ENCODE measurements at regions not wholly inside any gene's neighbourhood (a gene's known extent, or its start where the extent isn't known, plus 50 kb on each side); places are given as distances from the start of the nearest gene placed in this dataset.
"Not testable (repeated sequence)": the region's sequence is repeated elsewhere in the genome, so short reads cannot be mapped to it uniquely, and the experiment has no call there.

DNA sequence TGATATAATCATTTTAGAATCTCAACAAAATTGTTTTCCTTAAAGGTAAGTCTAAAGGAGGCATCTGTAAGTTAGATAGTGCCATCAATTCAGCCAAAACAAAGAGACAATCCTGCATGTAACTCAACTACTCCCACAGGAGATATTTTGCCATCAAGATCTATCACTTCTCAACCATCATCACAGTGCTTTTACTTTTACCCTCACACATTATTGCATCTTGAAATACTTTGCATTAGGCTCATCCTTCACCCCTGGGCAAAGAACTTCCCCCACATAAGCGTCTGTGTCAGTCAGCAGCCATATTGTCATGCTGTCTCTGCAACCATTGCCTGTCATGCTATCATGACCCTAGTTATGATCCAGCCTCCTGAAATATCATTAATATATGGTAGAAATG is 54.9 kb upstream of the NLGN1 start:
- intact Hi-C loops (cut with micrococcal nuclease) = loop anchor here (10.0 kb wide), 1 partner anchor 1872 kb away; no protein-coding TSS in a partner anchor
- Mint-ChIP-seq H3K27me3 (no peaks in the 10 kb centered on the region), H3K27ac (no peak overlapping the region), H3K4me3 (no peak overlapping the region), H3K4me1 (ENCODE audit: low read depth) (no peaks in the 10 kb centered on the region), H3K9me3 (no peaks in the 10 kb centered on the region), H3K36me3 (ENCODE audit: low read depth) (no peaks in the 10 kb centered on the region)

GRCh38 chr3:173340626-173341025 is 56.9 kb upstream of the NLGN1 start:
- Mint-ChIP-seq H3K27ac (no peak overlapping the region), H3K36me3 (ENCODE audit: low read depth) (no peaks in the 10 kb centered on the region), H3K4me3 (no peak overlapping the region), H3K27me3 (no peaks in the 10 kb centered on the region), H3K4me1 (ENCODE audit: low read depth) (no peaks in the 10 kb centered on the region), H3K9me3 (no peaks in the 10 kb centered on the region)
- intact Hi-C loops (cut with micrococcal nuclease) = loop anchor here (10.0 kb wide), 1 partner anchor 1874 kb away; no protein-coding TSS in a partner anchor

DNA sequence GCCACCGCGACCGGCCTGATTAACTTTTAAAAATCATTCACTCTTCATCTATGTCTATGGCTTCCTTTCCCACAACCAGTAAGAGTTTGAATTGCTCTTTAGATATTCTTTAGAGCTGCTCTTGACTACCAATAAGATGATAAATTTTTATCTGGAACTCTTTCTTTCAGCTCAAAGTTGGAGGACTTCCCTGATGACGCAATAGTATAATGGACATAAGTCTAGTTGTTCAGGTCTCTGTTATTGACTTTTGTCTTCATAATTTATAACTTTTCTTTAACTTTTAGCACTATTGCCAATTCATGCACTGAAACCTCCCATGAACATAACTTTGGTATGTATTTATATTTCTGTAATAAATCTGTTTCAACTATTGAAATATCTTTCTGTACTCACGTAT is 61.3 kb upstream of the NLGN1 start:
- no peak overlapping the region for H3K4me3 Mint-ChIP-seq
- no peaks in the 10 kb centered on the region for H3K4me1 Mint-ChIP-seq (ENCODE audit: low read depth)
- H3K27me3 Mint-ChIP-seq = no peaks in the 10 kb centered on the region
- H3K9me3 Mint-ChIP-seq = peaks cover 13% of the 10 kb centered on the region
- intact Hi-C loops (cut with micrococcal nuclease) = no loop called here
- no peak overlapping the region for H3K27ac Mint-ChIP-seq
- no peaks in the 10 kb centered on the region for H3K36me3 Mint-ChIP-seq (ENCODE audit: low read depth)

- Mint-ChIP-seq H3K4me3 (no peak overlapping the region), H3K27ac (no peak overlapping the region), H3K27me3 (no peaks in the 10 kb centered on the region), H3K9me3 (no peaks in the 10 kb centered on the region), H3K4me1 (ENCODE audit: low read depth) (no peaks in the 10 kb centered on the region), H3K36me3 (ENCODE audit: low read depth) (no peaks in the 10 kb centered on the region)
- intact Hi-C loops (cut with micrococcal nuclease) = no loop called here
Measured at GRCh38 chr3:173306110-173306509, 91.4 kb upstream of the NLGN1 start.

DNA sequence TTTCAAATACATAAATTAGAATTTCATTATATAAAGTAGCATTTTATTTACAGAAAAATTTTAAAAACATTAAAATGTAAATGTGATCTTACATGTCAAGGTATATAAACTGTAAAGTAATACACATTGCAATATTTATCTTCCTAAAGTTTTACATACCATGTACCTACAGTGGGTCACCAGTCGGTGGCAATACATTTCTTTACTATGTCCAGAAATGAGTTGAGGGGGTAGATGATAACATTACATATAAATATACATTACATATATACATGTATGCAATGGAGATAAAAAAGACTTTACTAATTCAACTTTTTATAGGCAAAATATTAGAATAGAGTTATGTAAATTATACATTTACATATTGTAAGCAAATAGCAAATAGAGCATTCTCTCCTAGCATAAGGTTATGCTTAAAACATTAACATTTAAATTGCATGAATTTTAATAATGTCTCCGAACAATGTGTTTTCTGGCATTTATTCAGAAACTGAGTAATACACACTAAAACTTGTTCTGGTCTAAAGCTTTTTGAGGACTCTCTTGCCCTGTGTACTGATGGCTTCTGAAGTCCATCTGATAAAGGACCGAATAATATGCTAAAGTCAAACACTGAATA is 93.3 kb upstream of the NLGN1 start:
- no peaks in the 10 kb centered on the region for H3K4me1 Mint-ChIP-seq (ENCODE audit: low read depth)
- intact Hi-C loops (cut with micrococcal nuclease) = no loop called here
- no peaks in the 10 kb centered on the region for H3K36me3 Mint-ChIP-seq (ENCODE audit: low read depth)
- no peak overlapping the region for H3K4me3 Mint-ChIP-seq
- no peaks in the 10 kb centered on the region for H3K27me3 Mint-ChIP-seq
- H3K9me3 Mint-ChIP-seq = peaks cover 8% of the 10 kb centered on the region
- H3K27ac Mint-ChIP-seq = no peak overlapping the region

DNA sequence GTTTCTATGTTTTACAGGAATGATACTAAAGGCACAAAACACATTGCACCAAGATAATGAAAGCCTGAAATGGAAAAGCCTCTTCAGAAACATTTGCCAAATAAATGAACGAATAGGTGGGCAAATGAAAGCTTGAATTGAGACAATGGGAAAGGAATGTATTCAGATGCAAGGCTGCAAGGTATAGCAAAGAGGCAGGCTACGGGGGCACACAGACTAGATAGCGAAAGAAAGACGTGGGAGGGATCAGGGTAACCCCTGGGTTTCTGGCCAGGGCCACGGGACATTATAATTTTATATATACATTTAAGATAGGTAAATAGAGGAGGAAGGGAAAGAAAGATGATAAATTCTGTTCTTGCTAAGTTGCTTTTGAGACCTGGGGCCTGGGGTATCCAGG is 95.9 kb upstream of the NLGN1 start:
- no peak overlapping the region for H3K27ac Mint-ChIP-seq
- intact Hi-C loops (cut with micrococcal nuclease) = no loop called here

GRCh38 chr3:173289072-173289471 is 108.5 kb upstream of the NLGN1 start:
- intact Hi-C loops (cut with micrococcal nuclease) = no loop called here
- H3K4me3 Mint-ChIP-seq = no peak overlapping the region
- H3K27ac Mint-ChIP-seq = no peak overlapping the region

More for the DNA sequence above, 95.9 kb upstream of the NLGN1 start:
- Mint-ChIP-seq H3K9me3 (peaks cover 35% of the 10 kb centered on the region), H3K27me3 (no peaks in the 10 kb centered on the region), H3K36me3 (ENCODE audit: low read depth) (no peaks in the 10 kb centered on the region), H3K4me1 (ENCODE audit: low read depth) (no peaks in the 10 kb centered on the region), H3K4me3 (no peak overlapping the region)

GRCh38 chr3:173287361-173287760 is 110.2 kb upstream of the NLGN1 start:
- Mint-ChIP-seq H3K27ac (no peak overlapping the region), H3K9me3 (peaks cover 21% of the 10 kb centered on the region), H3K4me1 (ENCODE audit: low read depth) (no peaks in the 10 kb centered on the region), H3K4me3 (no peak overlapping the region), H3K27me3 (no peaks in the 10 kb centered on the region), H3K36me3 (ENCODE audit: low read depth) (no peaks in the 10 kb centered on the region)
- intact Hi-C loops (cut with micrococcal nuclease) = no loop called here

More at GRCh38 chr3:173289072-173289471, 108.5 kb upstream of the NLGN1 start:
- H3K4me1 Mint-ChIP-seq (ENCODE audit: low read depth) = no peaks in the 10 kb centered on the region
- H3K27me3 Mint-ChIP-seq = no peaks in the 10 kb centered on the region
- no peaks in the 10 kb centered on the region for H3K36me3 Mint-ChIP-seq (ENCODE audit: low read depth)
- H3K9me3 Mint-ChIP-seq = peaks cover 18% of the 10 kb centered on the region

- intact Hi-C loops (cut with micrococcal nuclease); H3K27ac Mint-ChIP-seq; H3K4me1 Mint-ChIP-seq (ENCODE audit: low read depth); H3K27me3 Mint-ChIP-seq; H3K4me3 Mint-ChIP-seq; H3K36me3 Mint-ChIP-seq (ENCODE audit: low read depth): not testable (repeated sequence)
- peaks cover 21% of the 10 kb centered on the region for H3K9me3 Mint-ChIP-seq
Measured at GRCh38 chr3:173286507-173286906, 111.0 kb upstream of the NLGN1 start.

DNA sequence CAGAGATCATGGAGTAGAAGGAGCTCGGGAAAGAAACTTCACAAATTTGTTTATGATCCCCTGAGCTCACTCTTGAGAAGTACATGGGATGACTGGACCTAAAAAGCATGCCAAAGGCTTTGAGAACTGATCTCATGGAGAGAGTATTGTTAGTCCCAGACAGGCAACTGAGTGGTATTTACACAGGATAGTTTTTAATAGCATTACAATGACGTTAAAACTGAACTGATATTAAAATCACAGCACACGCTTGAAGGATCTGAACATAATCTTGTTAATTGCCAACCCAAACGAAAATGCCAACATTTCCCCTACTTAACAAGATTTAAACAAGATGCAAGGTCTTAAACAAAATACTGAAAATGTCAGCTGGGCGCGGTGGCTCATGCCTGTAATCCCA is 113.2 kb upstream of the NLGN1 start:
- Mint-ChIP-seq H3K27ac (no peak overlapping the region), H3K4me3 (no peak overlapping the region), H3K4me1 (ENCODE audit: low read depth) (no peaks in the 10 kb centered on the region), H3K27me3 (no peaks in the 10 kb centered on the region), H3K9me3 (peaks cover 21% of the 10 kb centered on the region), H3K36me3 (ENCODE audit: low read depth) (no peaks in the 10 kb centered on the region)
- intact Hi-C loops (cut with micrococcal nuclease) = no loop called here

DNA sequence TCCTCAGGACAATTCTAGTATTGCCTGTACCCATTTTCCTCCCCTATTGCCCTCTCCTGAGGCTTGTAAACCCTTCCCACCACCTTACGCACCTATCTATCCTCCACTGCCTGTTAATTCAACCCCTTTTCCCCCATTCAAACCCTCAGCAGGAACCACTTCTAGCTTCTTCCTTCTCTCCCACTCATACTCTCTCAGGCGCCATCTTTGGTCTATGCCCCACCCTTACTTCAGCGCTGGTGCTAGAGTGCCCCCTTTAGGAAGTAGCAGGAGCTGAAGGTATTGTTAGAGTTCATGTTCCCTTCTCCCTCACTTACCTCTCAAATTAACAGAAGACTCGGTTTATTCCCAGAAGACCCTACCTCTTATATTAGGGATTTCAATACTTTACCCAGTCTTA is 121.8 kb upstream of the NLGN1 start:
- Mint-ChIP-seq H3K9me3 (peaks cover 8% of the 10 kb centered on the region), H3K4me1 (ENCODE audit: low read depth) (no peaks in the 10 kb centered on the region), H3K36me3 (ENCODE audit: low read depth) (no peaks in the 10 kb centered on the region), H3K4me3 (no peak overlapping the region), H3K27me3 (no peaks in the 10 kb centered on the region), H3K27ac (no peak overlapping the region)
- intact Hi-C loops (cut with micrococcal nuclease) = no loop called here

GRCh38 chr3:173273838-173274237 is 123.7 kb upstream of the NLGN1 start:
- intact Hi-C loops (cut with micrococcal nuclease) = no loop called here
- Mint-ChIP-seq H3K27me3 (no peaks in the 10 kb centered on the region), H3K27ac (no peak overlapping the region), H3K36me3 (ENCODE audit: low read depth) (no peaks in the 10 kb centered on the region), H3K4me3 (no peak overlapping the region), H3K4me1 (ENCODE audit: low read depth) (no peaks in the 10 kb centered on the region), H3K9me3 (peaks cover 8% of the 10 kb centered on the region)

DNA sequence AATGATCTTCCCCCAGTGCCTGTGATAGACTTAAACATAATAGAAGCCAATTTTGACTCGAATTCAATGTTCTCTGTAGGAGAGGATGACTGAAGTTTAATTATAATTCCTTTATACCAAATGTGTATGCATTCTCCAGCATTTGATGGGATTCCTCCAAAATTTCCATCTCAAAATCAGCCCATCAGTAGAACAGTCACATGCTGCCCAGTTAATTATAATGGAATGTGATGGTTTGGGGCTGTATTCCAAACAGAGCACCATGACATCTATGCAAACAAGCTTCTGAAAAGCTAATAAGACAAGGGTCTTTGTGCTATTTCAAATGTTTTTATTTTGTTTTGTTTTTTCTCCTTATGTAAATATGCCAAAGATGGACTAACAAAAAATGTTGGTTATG is 127.7 kb upstream of the SPATA16 start:
- no peaks in the 10 kb centered on the region for H3K4me1 Mint-ChIP-seq (ENCODE audit: low read depth)
- intact Hi-C loops (cut with micrococcal nuclease) = no loop called here
- no peaks in the 10 kb centered on the region for H3K27me3 Mint-ChIP-seq
- H3K27ac Mint-ChIP-seq = no peak overlapping the region
- peaks cover 6% of the 10 kb centered on the region for H3K9me3 Mint-ChIP-seq
- no peaks in the 10 kb centered on the region for H3K36me3 Mint-ChIP-seq (ENCODE audit: low read depth)
- H3K4me3 Mint-ChIP-seq = no peak overlapping the region

GRCh38 chr3:173267716-173268115 is 126.7 kb upstream of the SPATA16 start:
- Mint-ChIP-seq H3K27me3 (no peaks in the 10 kb centered on the region), H3K27ac (no peak overlapping the region), H3K36me3 (ENCODE audit: low read depth) (no peaks in the 10 kb centered on the region), H3K9me3 (no peaks in the 10 kb centered on the region), H3K4me1 (ENCODE audit: low read depth) (no peaks in the 10 kb centered on the region), H3K4me3 (no peak overlapping the region)
- intact Hi-C loops (cut with micrococcal nuclease) = no loop called here

DNA sequence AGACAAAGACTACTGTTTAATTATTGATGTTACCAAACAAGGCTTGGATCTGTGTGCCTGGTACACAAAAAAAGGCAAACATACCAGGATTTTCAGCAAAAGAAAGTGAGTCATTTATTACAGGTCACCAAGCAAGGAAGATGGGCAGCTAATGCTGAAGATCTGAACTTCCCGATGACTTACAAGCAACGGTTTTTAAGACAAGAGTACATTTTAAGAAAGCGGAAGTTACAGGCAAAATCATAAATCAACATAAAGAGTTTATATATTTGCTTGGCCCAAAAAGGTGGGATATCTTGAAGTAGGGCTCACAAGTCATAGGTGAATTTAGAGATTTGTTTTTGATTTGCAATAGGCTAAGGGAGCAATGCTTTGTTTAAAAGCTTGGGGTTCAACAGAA is 125.4 kb upstream of the SPATA16 start:
- no peak overlapping the region for H3K4me3 Mint-ChIP-seq
- intact Hi-C loops (cut with micrococcal nuclease) = no loop called here
- H3K27ac Mint-ChIP-seq = no peak overlapping the region
- no peaks in the 10 kb centered on the region for H3K4me1 Mint-ChIP-seq (ENCODE audit: low read depth)
- H3K36me3 Mint-ChIP-seq (ENCODE audit: low read depth) = no peaks in the 10 kb centered on the region
- no peaks in the 10 kb centered on the region for H3K9me3 Mint-ChIP-seq
- no peaks in the 10 kb centered on the region for H3K27me3 Mint-ChIP-seq
